ENCODE measurements at regions not wholly inside any gene's neighbourhood (a gene's known extent, or its start where the extent isn't known, plus 50 kb on each side); places are given as distances from the start of the nearest gene placed in this dataset.
A peak's percentile ranks its signal among the peaks of the same experiment; 100 is the strongest.

- Histone ChIP-seq H4K8ac (replicated peaks; ENCODE audit: insufficient read length, low read depth, low read length) (no peak overlapping the region), H3K14ac (ENCODE audit: insufficient read depth, low read length) (no peak overlapping the region), H3T11ph (ENCODE audit: low read length) (no peak overlapping the region), H2BK5ac (ENCODE audit: insufficient read length, low read length) (no peak overlapping the region), H4K5ac (ENCODE audit: insufficient read length, low read depth, low read length) (no peak overlapping the region), H3K18ac (ENCODE audit: insufficient read length, low read depth, low read length) (no peak overlapping the region), H2AK5ac (ENCODE audit: insufficient read length, low read length) (no peak overlapping the region), H2BK15ac (ENCODE audit: low read depth, low read length) (no peak overlapping the region), H3K56ac (ENCODE audit: insufficient read length, low read depth, low read length) (no peak overlapping the region), H2BK12ac (ENCODE audit: insufficient read length, low read depth, low read length) (no peak overlapping the region), H3K79me2 (ENCODE audit: insufficient read depth, low read length) (no peaks in the 10 kb centered on the region), H3K9me3 (ENCODE audit: control insufficient read depth, low read depth, low read length) (no peaks in the 10 kb centered on the region), H2BK20ac (ENCODE audit: low read depth, low read length, poor library complexity, severe bottlenecking) (no peak overlapping the region), H3K79me1 (ENCODE audit: insufficient read depth, low read depth, low read length, poor library complexity, severe bottlenecking) (no peaks in the 10 kb centered on the region), H2BK120ac (ENCODE audit: low read depth, low read length, poor library complexity, severe bottlenecking) (no peak overlapping the region), H2AFZ (ENCODE audit: low read length) (no peak overlapping the region), H3K4me2 (ENCODE audit: insufficient read depth, insufficient read length, low read length) (no peak overlapping the region), H3K27me3 (ENCODE audit: insufficient read depth, low read length) (no peaks in the 10 kb centered on the region), H3K9ac (ENCODE audit: extremely low read depth, insufficient read length, low read length) (no peak overlapping the region), H3K23me2 (ENCODE audit: insufficient read length, low read depth, low read length, poor library complexity, severe bottlenecking) (no peaks in the 10 kb centered on the region), H4K91ac (ENCODE audit: insufficient read length, low read depth, low read length) (no peak overlapping the region), H3K27ac (ENCODE audit: insufficient read length, low read depth, low read length) (no peak overlapping the region), H3K4ac (ENCODE audit: low read depth, low read length) (no peak overlapping the region), H3K4me1 (ENCODE audit: insufficient read depth, low read length) (no peaks in the 10 kb centered on the region; the same call in 1 of the 2 replicates), H4K20me1 (ENCODE audit: control insufficient read depth, insufficient read depth, insufficient read length) (no peaks in the 10 kb centered on the region), H3K23ac (ENCODE audit: insufficient read length, low read depth, low read length) (no peak overlapping the region)
- Mint-ChIP-seq H3K36me3 (ENCODE audit: insufficient read depth in 1 of 3, low read depth in 3 of 3) (no peaks in the 10 kb centered on the region), H3K4me3 (no peak overlapping the region), H3K4me1 (peaks cover 15 to 19% of the 10 kb centered on the region in 2 experiments), H3K27me3 (ENCODE audit: low read depth) (no peaks in the 10 kb centered on the region), H3K27ac (peak overlapping the region in 2 of 3 experiments; percentile 80 to 93; a peak in 3 of 7 replicates), H3K9me3 (no peaks in the 10 kb centered on the region)
- no CpG with 5 or more reads among the region's 3 CpGs for WGBS (ENCODE audit: extremely low coverage, insufficient read length, low lambda C conversion rate)
- DNase-seq: no peak
- TF ChIP-seq, protein P1, sequence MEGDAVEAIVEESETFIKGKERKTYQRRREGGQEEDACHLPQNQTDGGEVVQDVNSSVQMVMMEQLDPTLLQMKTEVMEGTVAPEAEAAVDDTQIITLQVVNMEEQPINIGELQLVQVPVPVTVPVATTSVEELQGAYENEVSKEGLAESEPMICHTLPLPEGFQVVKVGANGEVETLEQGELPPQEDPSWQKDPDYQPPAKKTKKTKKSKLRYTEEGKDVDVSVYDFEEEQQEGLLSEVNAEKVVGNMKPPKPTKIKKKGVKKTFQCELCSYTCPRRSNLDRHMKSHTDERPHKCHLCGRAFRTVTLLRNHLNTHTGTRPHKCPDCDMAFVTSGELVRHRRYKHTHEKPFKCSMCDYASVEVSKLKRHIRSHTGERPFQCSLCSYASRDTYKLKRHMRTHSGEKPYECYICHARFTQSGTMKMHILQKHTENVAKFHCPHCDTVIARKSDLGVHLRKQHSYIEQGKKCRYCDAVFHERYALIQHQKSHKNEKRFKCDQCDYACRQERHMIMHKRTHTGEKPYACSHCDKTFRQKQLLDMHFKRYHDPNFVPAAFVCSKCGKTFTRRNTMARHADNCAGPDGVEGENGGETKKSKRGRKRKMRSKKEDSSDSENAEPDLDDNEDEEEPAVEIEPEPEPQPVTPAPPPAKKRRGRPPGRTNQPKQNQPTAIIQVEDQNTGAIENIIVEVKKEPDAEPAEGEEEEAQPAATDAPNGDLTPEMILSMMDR (conservative IDR thresholded peaks at IDR 0.05): no peak
These were observed 382.5 kb upstream of the ATP2B1 start for GRCh38 chr12:90090929-90091651.

Measured in H9 (cell line).